Endothelial cell of umbilical vein (primary cell): ENCODE measurements at regions not wholly inside any gene's neighbourhood (a gene's known extent, or its start where the extent isn't known, plus 50 kb on each side); places are given as distances from the start of the nearest gene placed in this dataset.

Experiments used
- BruUV-seq: library from RNA; stranded (reverse); fragments of 400-500 nt; replicated peaks from 2 replicates; lab custom pipeline; 2021; lab: Mats Ljungman, UMichigan
- CTCF ChIA-PET: fragments of 300-600, 350-600 bp; sonication (Branson Sonifier 250); formaldehyde crosslinking; loops from one replicate; lab custom pipeline; 2021; ENCODE audit warnings: antibody characterized with exemption, inconsistent platforms; lab: Charles Lee
- POLR2A ChIA-PET: fragments of 300-600, 350-600 bp; sonication (Branson Sonifier 250); formaldehyde crosslinking; loops from one replicate; lab custom pipeline; 2021; ENCODE audit warnings: antibody characterized with exemption, inconsistent platforms; lab: Charles Lee
- DNase-seq: peaks from one replicate; pipeline ENCODE4 v3.0.0-alpha.2; 2011; ENCODE audit warnings: low read depth, low spot score
- FAIRE-seq: peaks from 2 replicates; lab custom pipeline; 2011; peaks lifted over from hg19 to GRCh38; lab: Jason Lieb, UNC
- H2AFZ ChIP-seq: 2 replicates; pipeline ENCODE4 v1.6.0; 2012; ENCODE audit warnings: low read depth, low read length, control low read depth, inconsistent platforms
- H3K27ac ChIP-seq: 2 replicates; pipeline ENCODE4 v1.5.1; 2011; ENCODE audit warnings: low read depth, mild to moderate bottlenecking, control low read depth, low read length, moderate library complexity; ENCODE audit not compliant: insufficient read depth
- H3K27me3 ChIP-seq, 2 experiments: 2 replicates each; pipeline versions ENCODE4 v1.6.0 to v1.6.1; 2011; ENCODE audit warnings: low read length in 2 of 2, mixed read lengths in 1 of 2; ENCODE audit not compliant: control insufficient read depth in 2 of 2, insufficient read depth in 2 of 2
- H3K36me3 ChIP-seq, 2 experiments: 2 replicates in 1 of 2; 3 replicates in 1 of 2; pipeline ENCODE4 v1.5.1; 2011; ENCODE audit warnings: low read length in 2 of 2, mild to moderate bottlenecking in 1 of 2, moderate library complexity in 1 of 2; ENCODE audit not compliant: control insufficient read depth in 2 of 2, insufficient read depth in 2 of 2; ENCODE audit errors: extremely low read depth in 1 of 2
- H3K4me1 ChIP-seq: 3 replicates; pipeline ENCODE4 v1.5.1; 2011; ENCODE audit warnings: mild to moderate bottlenecking, low read length; ENCODE audit not compliant: control insufficient read depth, insufficient read depth; ENCODE audit errors: extremely low read depth
- H3K4me2 ChIP-seq: 2 replicates; pipeline ENCODE4 v1.6.1; 2011; ENCODE audit warnings: low read length, control low read depth, mixed read lengths; ENCODE audit not compliant: insufficient read depth
- H3K4me3 ChIP-seq, 3 experiments: fragments of 200-600 bp in 1 of 3; sonication (generic), shearing (Covaris generic) in 1 of 3; replicated peaks in 1 of 3; 2 replicates each; pipeline ENCODE4 v1.5.1; 2011 to 2016; ENCODE audit warnings: control low read depth in 3 of 3, low read length in 3 of 3, mild to moderate bottlenecking in 2 of 3, inconsistent platforms in 1 of 3, low read depth in 1 of 3, moderate library complexity in 1 of 3; ENCODE audit not compliant: insufficient read depth in 1 of 3
- H3K79me2 ChIP-seq: 2 replicates; pipeline ENCODE4 v1.6.0; 2012; ENCODE audit warnings: low read length, inconsistent platforms; ENCODE audit not compliant: control insufficient read depth, insufficient read depth
- H3K9ac ChIP-seq: replicated peaks from 2 replicates; pipeline ENCODE3; 2011; ENCODE audit warnings: low read length, control low read depth; ENCODE audit not compliant: insufficient read depth; ENCODE audit errors: extremely low read depth
- H3K9me1 ChIP-seq: replicated peaks from 3 replicates; pipeline ENCODE4 v1.6.0; 2011; ENCODE audit warnings: mild to moderate bottlenecking, low read length; ENCODE audit not compliant: control insufficient read depth, insufficient read depth; ENCODE audit errors: extremely low read depth
- H3K9me3 ChIP-seq: replicated peaks from 2 replicates; pipeline ENCODE4 v1.5.1; 2012; ENCODE audit warnings: low read length, inconsistent platforms; ENCODE audit not compliant: control insufficient read depth, insufficient read depth
- H4K20me1 ChIP-seq: replicated peaks from 2 replicates; pipeline ENCODE3; 2011; ENCODE audit warnings: mild to moderate bottlenecking, low read length; ENCODE audit not compliant: control insufficient read depth, insufficient read depth; ENCODE audit errors: extremely low read depth
- EZH2 ChIP-seq: IDR thresholded peaks from 2 replicates; pipeline ENCODE4 v1.6.1; 2012; ENCODE audit warnings: borderline replicate concordance, low read depth, mild to moderate bottlenecking, moderate library complexity, low read length, inconsistent platforms; ENCODE audit not compliant: severe bottlenecking
- MYC ChIP-seq: IDR thresholded peaks from one replicate; pipeline ENCODE4 v1.6.1; 2011; ENCODE audit warnings: mild to moderate bottlenecking, low read depth, low read length
- POLR2A ChIP-seq: IDR thresholded peaks from 2 replicates; pipeline ENCODE4 v1.6.1; 2012; ENCODE audit warnings: low read depth, mild to moderate bottlenecking, control low read depth, low read length
- POLR2AphosphoS5 ChIP-seq: IDR thresholded peaks from 2 replicates; pipeline ENCODE4 v1.6.1; 2012; ENCODE audit warnings: low read depth, mild to moderate bottlenecking, control low read depth, low read length, moderate library complexity; ENCODE audit not compliant: insufficient read depth
- dilution Hi-C: fragments of 300-500 bp; cut with MboI; formaldehyde crosslinking; loops from one replicate; pipeline ENCODE4 v1.15.0; 2019; ENCODE audit warnings: low sequenced_read_pairs; ENCODE audit not compliant: extremely low pct_ligation_motif_present
- intact Hi-C: fragments of 100-400 bp; cut with micrococcal nuclease; formaldehyde crosslinking; loops from one replicate; pipeline ENCODE4 v1.10.0; 2022

DNA sequence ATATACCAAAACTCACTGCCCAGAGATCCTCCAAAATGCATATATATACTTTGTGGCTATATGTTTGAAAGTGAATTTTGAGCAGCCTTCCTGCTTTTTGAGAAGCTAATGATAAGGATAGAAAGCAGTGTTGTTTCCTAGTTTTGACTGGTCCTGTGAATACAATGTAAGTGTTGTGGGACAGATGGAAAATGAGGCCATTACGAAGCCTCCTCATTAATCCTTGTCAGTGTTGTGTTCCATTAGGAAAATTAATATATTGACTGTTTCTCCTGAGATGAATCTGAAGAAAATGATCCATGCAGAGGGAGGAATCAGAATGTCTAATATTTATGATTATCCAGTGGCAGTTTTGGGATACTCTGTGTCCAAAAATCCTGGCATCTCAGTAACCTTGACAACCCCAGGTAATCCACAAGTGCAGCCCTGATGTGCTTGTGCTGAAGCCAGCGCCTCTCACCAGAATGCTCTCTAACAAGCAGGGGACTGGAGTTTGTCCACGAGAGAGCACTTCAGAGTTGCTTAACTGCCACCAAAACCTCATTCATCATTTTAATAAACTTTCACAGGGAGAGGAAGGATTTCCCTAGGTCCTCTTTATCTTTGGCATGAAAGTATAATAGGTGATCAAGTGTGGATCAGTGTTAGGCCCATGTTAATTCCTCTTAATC lies 418.6 kb downstream of the CMPK2 start:
- no peak overlapping the region for H3K4me2 ChIP-seq
- no peaks in the 10 kb centered on the region for H4K20me1 ChIP-seq
- intact Hi-C loops, result no loop called here
- CTCF ChIA-PET, result no interaction called here
- dilution Hi-C loops, result no loop called here
- H3K4me1 ChIP-seq, result no peaks in the 10 kb centered on the region
- H3K36me3 ChIP-seq, result no peaks in the 10 kb centered on the region
- no peak overlapping the region for H3K4me3 ChIP-seq
- no peak overlapping the region for H3K9ac ChIP-seq
- no TSS peak for BruUV-seq
- no peak for TF ChIP-seq POLR2AphosphoS5
- TF ChIP-seq POLR2A, result no peak
- no peak for TF ChIP-seq MYC
- TF ChIP-seq EZH2, result no peak
- POLR2A ChIA-PET, result no interaction called here
- DNase-seq, result no peak
- no peak for FAIRE-seq
- H3K27ac ChIP-seq, result no peak overlapping the region
- H3K79me2 ChIP-seq, result no peaks in the 10 kb centered on the region
- no peaks in the 10 kb centered on the region for H3K27me3 ChIP-seq
- no peaks in the 10 kb centered on the region for H3K9me1 ChIP-seq
- no peak overlapping the region for H2AFZ ChIP-seq
- H3K9me3 ChIP-seq, result peaks cover 6% of the 10 kb centered on the region

DNA sequence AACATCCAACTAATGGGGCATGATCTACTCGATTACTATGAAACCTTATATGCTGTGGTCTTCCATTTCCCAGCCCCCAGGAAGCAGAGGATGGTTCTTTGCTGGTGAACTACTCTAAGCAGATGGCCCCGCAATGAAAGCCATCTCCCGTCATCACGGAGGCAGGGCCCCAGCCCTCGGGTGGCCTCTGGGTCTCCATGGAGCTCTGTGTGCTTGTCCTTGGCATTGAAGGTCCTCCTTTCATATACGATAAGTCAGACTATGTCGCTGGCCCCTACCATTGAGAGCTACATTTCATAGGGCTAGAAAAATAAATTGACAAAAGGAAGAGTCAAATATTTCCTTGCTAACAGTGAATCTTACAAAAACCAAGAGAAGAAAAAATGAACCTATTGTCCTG lies 416.8 kb downstream of the CMPK2 start:
- Histone ChIP-seq H3K4me1 (no peaks in the 10 kb centered on the region), H4K20me1 (no peaks in the 10 kb centered on the region), H3K4me3 (no peak overlapping the region), H3K4me2 (no peak overlapping the region), H3K27ac (no peak overlapping the region), H3K27me3 (no peaks in the 10 kb centered on the region), H3K9me3 (peaks cover 4% of the 10 kb centered on the region), H2AFZ (no peak overlapping the region), H3K79me2 (no peaks in the 10 kb centered on the region), H3K9me1 (no peaks in the 10 kb centered on the region), H3K36me3 (no peaks in the 10 kb centered on the region), H3K9ac (no peak overlapping the region)
- FAIRE-seq (no peak), DNase-seq (no peak)
- ChIA-PET CTCF (no interaction called here), POLR2A (no interaction called here)
- BruUV-seq, result no TSS peak
- intact Hi-C loops (no loop called here), dilution Hi-C loops (no loop called here)
- TF ChIP-seq EZH2, result no peak
